ENCODE measurements at regions not wholly inside any gene's neighbourhood (a gene's known extent, or its start where the extent isn't known, plus 50 kb on each side); places are given as distances from the start of the nearest gene placed in this dataset.

DNA sequence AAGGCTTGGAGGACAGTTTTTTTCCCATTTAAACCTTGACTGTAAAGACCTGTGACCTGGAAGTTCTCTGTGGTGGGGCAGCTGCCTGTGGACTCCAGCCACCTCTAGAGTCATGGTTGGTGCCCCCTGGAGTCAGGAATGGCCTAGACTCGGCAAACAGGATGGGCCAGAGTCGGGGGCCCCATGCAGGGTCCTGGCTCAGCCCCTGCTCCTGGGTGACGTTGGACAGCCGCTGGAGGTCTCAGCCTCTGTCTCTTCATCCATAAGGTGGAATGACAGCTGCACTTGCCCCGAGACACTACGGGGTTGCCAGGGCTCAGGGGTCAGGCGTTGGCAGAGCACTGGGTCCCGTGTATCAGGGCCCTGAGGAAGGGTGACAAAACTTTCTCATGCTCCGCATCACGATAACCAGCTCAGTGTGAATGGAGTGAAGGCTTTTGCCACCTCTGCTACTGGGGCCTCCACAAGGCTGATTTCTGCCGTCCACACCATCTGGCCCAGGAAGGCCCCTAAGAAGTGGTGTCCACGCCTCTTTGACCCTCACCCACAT lies 58.5 kb upstream of the TTC34 start:
- H3F3A ChIP-seq (ENCODE audit: insufficient read depth): no peaks in the 10 kb centered on the region
- no peaks in the 10 kb centered on the region for H4K20me1 ChIP-seq (ENCODE audit: low read depth, low read length)
- H3K27me3 ChIP-seq (ENCODE audit: low read length): no peaks in the 10 kb centered on the region
- no peaks in the 10 kb centered on the region for H3K9me2 ChIP-seq (replicated peaks; ENCODE audit: insufficient read depth, low read length)
- no peaks in the 10 kb centered on the region for H3K79me2 ChIP-seq (ENCODE audit: insufficient read depth, low read length)
- no peak for TF ChIP-seq CTCF (IDR thresholded peaks at IDR 0.05; ENCODE audit: insufficient read depth, low read length, poor library complexity, severe bottlenecking)
- no peaks in the 10 kb centered on the region for H3K9me3 ChIP-seq (ENCODE audit: insufficient read depth, low read length)
- H3K4me2 ChIP-seq (ENCODE audit: low read depth, low read length, poor library complexity, severe bottlenecking): no peak overlapping the region
- H3K9ac ChIP-seq (ENCODE audit: low read length): no peak overlapping the region
- H3K27ac ChIP-seq (ENCODE audit: low read depth, low read length): no peak overlapping the region
- H2AFZ ChIP-seq (ENCODE audit: low read depth, low read length, severe bottlenecking): no peak overlapping the region
- no peak overlapping the region for H3K4me3 ChIP-seq (ENCODE audit: insufficient read depth, low read length, poor library complexity, severe bottlenecking)
- no peaks in the 10 kb centered on the region for H3K36me3 ChIP-seq (ENCODE audit: low read length)

DNA sequence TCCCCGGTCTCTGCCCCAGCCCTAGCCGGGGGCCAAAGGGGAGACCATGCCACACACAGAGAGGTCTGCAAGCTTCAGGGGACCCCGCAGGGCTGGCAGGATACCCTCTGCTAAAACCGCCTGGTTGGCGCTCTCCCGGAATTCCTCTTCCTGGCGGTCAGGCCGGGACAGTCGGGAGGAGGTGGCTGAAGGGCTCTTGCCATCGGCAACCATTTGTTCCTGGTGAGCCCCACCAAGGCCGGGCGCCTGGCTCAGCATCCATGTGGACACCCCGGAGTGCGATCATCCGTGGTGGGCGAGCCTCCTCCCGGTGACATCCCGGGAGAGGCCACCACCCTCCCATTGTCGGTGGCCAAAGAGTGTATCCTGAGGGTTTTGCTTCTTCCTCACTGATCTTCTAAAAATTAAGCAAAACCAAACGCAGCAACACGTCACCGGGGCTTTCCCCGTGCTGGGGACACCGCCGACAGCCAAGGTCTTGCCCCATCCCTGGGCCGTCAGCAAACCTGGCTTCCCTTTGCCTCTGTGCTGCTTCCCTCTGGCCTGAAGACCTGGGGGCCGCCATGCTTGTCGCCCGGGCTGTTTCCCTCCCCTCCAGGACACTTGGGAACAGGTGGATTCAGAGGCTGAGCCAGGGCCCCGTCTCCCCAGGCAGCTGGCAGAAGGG lies 59.1 kb upstream of the TTC34 start:
- no peak overlapping the region for H3K27ac ChIP-seq (ENCODE audit: low read depth, low read length)
- no peaks in the 10 kb centered on the region for H4K20me1 ChIP-seq (ENCODE audit: low read depth, low read length)
- no peak overlapping the region for H3K4me3 ChIP-seq (ENCODE audit: insufficient read depth, low read length, poor library complexity, severe bottlenecking)
- no peaks in the 10 kb centered on the region for H3K9me3 ChIP-seq (ENCODE audit: insufficient read depth, low read length)
- no peak for TF ChIP-seq EZH2phosphoT487 (conservative IDR thresholded peaks at IDR 0.05; ENCODE audit: low read length)
- H3K27me3 ChIP-seq (ENCODE audit: low read length): no peaks in the 10 kb centered on the region
- no peaks in the 10 kb centered on the region for H3K79me2 ChIP-seq (ENCODE audit: insufficient read depth, low read length)
- H2AFZ ChIP-seq (ENCODE audit: low read depth, low read length, severe bottlenecking): no peak overlapping the region
- no peak overlapping the region for H3K4me2 ChIP-seq (ENCODE audit: low read depth, low read length, poor library complexity, severe bottlenecking)
- no peaks in the 10 kb centered on the region for H3F3A ChIP-seq (ENCODE audit: insufficient read depth)
- no peaks in the 10 kb centered on the region for H3K36me3 ChIP-seq (ENCODE audit: low read length)
- no peaks in the 10 kb centered on the region for H3K9me2 ChIP-seq (replicated peaks; ENCODE audit: insufficient read depth, low read length)
- no peak overlapping the region for H3K9ac ChIP-seq (ENCODE audit: low read length)

- no peaks in the 10 kb centered on the region for H3K9me3 ChIP-seq (ENCODE audit: insufficient read depth, low read length)
- no peak overlapping the region for H2AFZ ChIP-seq (ENCODE audit: low read depth, low read length, severe bottlenecking)
- H3K79me2 ChIP-seq (ENCODE audit: insufficient read depth, low read length): no peaks in the 10 kb centered on the region
- H4K20me1 ChIP-seq (ENCODE audit: low read depth, low read length): no peaks in the 10 kb centered on the region
- no peak overlapping the region for H3K9ac ChIP-seq (ENCODE audit: low read length)
- H3K4me3 ChIP-seq (ENCODE audit: insufficient read depth, low read length, poor library complexity, severe bottlenecking): no peak overlapping the region
- no peaks in the 10 kb centered on the region for H3K27me3 ChIP-seq (ENCODE audit: low read length)
- no peaks in the 10 kb centered on the region for H3K36me3 ChIP-seq (ENCODE audit: low read length)
- TF ChIP-seq CTCF (IDR thresholded peaks at IDR 0.05; ENCODE audit: insufficient read depth, low read length, poor library complexity, severe bottlenecking): no peak
- no peak for TF ChIP-seq EZH2phosphoT487 (conservative IDR thresholded peaks at IDR 0.05; ENCODE audit: low read length)
- H3F3A ChIP-seq (ENCODE audit: insufficient read depth): no peaks in the 10 kb centered on the region
- no peak overlapping the region for H3K4me2 ChIP-seq (ENCODE audit: low read depth, low read length, poor library complexity, severe bottlenecking)
- H3K9me2 ChIP-seq (replicated peaks; ENCODE audit: insufficient read depth, low read length): no peaks in the 10 kb centered on the region
- H3K27ac ChIP-seq (ENCODE audit: low read depth, low read length): no peak overlapping the region
These were observed 59.9 kb upstream of the TTC34 start for GRCh38 chr1:2861143-2861987.

Data from SU-DHL-6 (cell line).